Keratinocyte (primary cell): ENCODE measurements at regions not wholly inside any gene's neighbourhood (a gene's known extent, or its start where the extent isn't known, plus 50 kb on each side); places are given as distances from the start of the nearest gene placed in this dataset.
A peak's percentile ranks its signal among the peaks of the same experiment; 100 is the strongest.

ENCODE experiments used
- DNase-seq: peaks from one replicate; pipeline ENCODE4 v3.0.0-alpha.2; 2011; ENCODE audit warnings: low read depth, missing footprints, low spot score
- FAIRE-seq: peaks from 2 replicates; lab custom pipeline; 2011; peaks lifted over from hg19 to GRCh38; lab: Jason Lieb, UNC
- H2AFZ ChIP-seq: 2 replicates; pipeline ENCODE4 v1.6.0; 2012; ENCODE audit warnings: low read length, control low read depth, inconsistent platforms; ENCODE audit not compliant: control insufficient read depth
- H3K27ac ChIP-seq: 2 replicates; pipeline ENCODE4 v1.5.1; 2011; ENCODE audit warnings: low read length; ENCODE audit not compliant: control insufficient read depth, insufficient read depth
- H3K27me3 ChIP-seq: 3 replicates; pipeline ENCODE4 v1.6.0; 2011; ENCODE audit warnings: low read length; ENCODE audit not compliant: control insufficient read depth, insufficient read depth; ENCODE audit errors: extremely low read depth
- H3K36me3 ChIP-seq, 2 experiments: 2 replicates in 1 of 2; 3 replicates in 1 of 2; pipeline ENCODE4 v1.5.1; 2011; ENCODE audit warnings: low read length in 2 of 2, mild to moderate bottlenecking in 1 of 2; ENCODE audit not compliant: control insufficient read depth in 2 of 2, insufficient read depth in 2 of 2; ENCODE audit errors: extremely low read depth in 1 of 2
- H3K4me1 ChIP-seq: 3 replicates; pipeline ENCODE4 v1.5.1; 2011; ENCODE audit warnings: low read length; ENCODE audit not compliant: control insufficient read depth, insufficient read depth; ENCODE audit errors: extremely low read depth
- H3K4me2 ChIP-seq: 3 replicates; pipeline ENCODE4 v1.6.0; 2011; ENCODE audit warnings: low read depth, low read length; ENCODE audit not compliant: control insufficient read depth, insufficient read depth; ENCODE audit errors: extremely low read depth
- H3K4me3 ChIP-seq, 3 experiments: fragments of 200-600 bp in 1 of 3; sonication (generic) in 1 of 3; 2 replicates in 2 of 3; 3 replicates in 1 of 3; pipeline ENCODE4 v1.5.1; 2011 to 2016; ENCODE audit warnings: low read length in 3 of 3, mild to moderate bottlenecking in 3 of 3, control low read depth in 2 of 3, inconsistent platforms in 1 of 3, low read depth in 1 of 3, mixed read lengths in 1 of 3, mixed run types in 1 of 3, moderate library complexity in 1 of 3; ENCODE audit not compliant: control insufficient read depth in 2 of 3, insufficient read depth in 2 of 3; ENCODE audit errors: extremely low read depth in 1 of 3
- H3K79me2 ChIP-seq: 2 replicates; pipeline ENCODE4 v1.6.0; 2012; ENCODE audit warnings: low read length; ENCODE audit not compliant: control insufficient read depth, insufficient read depth
- H3K9ac ChIP-seq: 3 replicates; pipeline ENCODE4 v1.6.0; 2011; ENCODE audit warnings: low read length; ENCODE audit not compliant: control insufficient read depth, insufficient read depth; ENCODE audit errors: extremely low read depth
- H3K9me1 ChIP-seq: 3 replicates; pipeline ENCODE4 v1.6.0; 2011; ENCODE audit warnings: low read length; ENCODE audit not compliant: control insufficient read depth, insufficient read depth; ENCODE audit errors: extremely low read depth
- H3K9me3 ChIP-seq: 2 replicates; pipeline ENCODE4 v1.5.1; 2012; ENCODE audit warnings: low read depth, low read length; ENCODE audit not compliant: control insufficient read depth
- H4K20me1 ChIP-seq: 3 replicates; pipeline ENCODE4 v1.6.0; 2011; ENCODE audit warnings: low read length; ENCODE audit not compliant: control insufficient read depth, insufficient read depth; ENCODE audit errors: extremely low read depth
- CTCF ChIP-seq, 3 experiments: IDR thresholded peaks in 1 of 3; conservative IDR thresholded peaks in 1 of 3; optimal IDR thresholded peaks in 1 of 3; 2 replicates in 2 of 3; 3 replicates in 1 of 3; pipeline versions ENCODE3 to v1.5.1; 2011; ENCODE audit warnings: low read length in 3 of 3, mild to moderate bottlenecking in 3 of 3, moderate library complexity in 2 of 3, control low read depth in 1 of 3, inconsistent platforms in 1 of 3; ENCODE audit not compliant: insufficient read depth in 2 of 3; ENCODE audit errors: extremely low read depth in 1 of 3
- EZH2 ChIP-seq: IDR thresholded peaks from one replicate; pipeline ENCODE4 v1.6.1; 2012; ENCODE audit warnings: inconsistent platforms, mild to moderate bottlenecking, low read length, moderate library complexity
- dilution Hi-C: fragments of 300-500 bp; cut with MboI; formaldehyde crosslinking; loops from one replicate; pipeline ENCODE4 v1.7.0; 2020; ENCODE audit warnings: low sequenced_read_pairs; ENCODE audit not compliant: extremely low pct_ligation_motif_present

- H3K9ac ChIP-seq: no peak overlapping the region
- DNase-seq (no peak), FAIRE-seq (no peak)
- H3K27ac ChIP-seq: no peak overlapping the region
- H3K79me2 ChIP-seq: no peaks in the 10 kb centered on the region
- no peak for TF ChIP-seq CTCF (optimal IDR thresholded peaks at IDR 0.05 in 1 of 3, IDR thresholded peaks at IDR 0.05 in 1 of 3, conservative IDR thresholded peaks at IDR 0.05 in 1 of 3; ENCODE audit: extremely low read depth in 1 of 3, insufficient read depth in 2 of 3, low read length in 3 of 3)
- no peak for TF ChIP-seq EZH2
- H3K4me1 ChIP-seq: peaks cover 8% of the 10 kb centered on the region
- no peaks in the 10 kb centered on the region for H4K20me1 ChIP-seq
- H3K9me3 ChIP-seq: peaks cover 8% of the 10 kb centered on the region
- H2AFZ ChIP-seq: peak overlapping the region; percentile 26
- H3K36me3 ChIP-seq: no peaks in the 10 kb centered on the region
- dilution Hi-C loops: no loop called here
- H3K4me3 ChIP-seq: no peak overlapping the region
- no peaks in the 10 kb centered on the region for H3K9me1 ChIP-seq
- H3K27me3 ChIP-seq: peaks cover 3% of the 10 kb centered on the region
- H3K4me2 ChIP-seq: peak overlapping the region; percentile 41
Observed at GRCh38 chr11:70525466-70525865, 127.1 kb downstream of the CTTN start.

GRCh38 chr11:70526116-70527045 is 128.1 kb downstream of the CTTN start:
- no peak for DNase-seq
- dilution Hi-C loops: no loop called here
- Histone ChIP-seq H3K9ac (no peak overlapping the region), H3K27me3 (peaks cover 3% of the 10 kb centered on the region), H3K27ac (no peak overlapping the region), H2AFZ (no peak overlapping the region), H3K9me1 (no peaks in the 10 kb centered on the region), H3K9me3 (peaks cover 8% of the 10 kb centered on the region), H4K20me1 (no peaks in the 10 kb centered on the region), H3K4me2 (no peak overlapping the region), H3K4me3 (no peak overlapping the region), H3K4me1 (peaks cover 8% of the 10 kb centered on the region), H3K36me3 (no peaks in the 10 kb centered on the region), H3K79me2 (no peaks in the 10 kb centered on the region)
- no peak for FAIRE-seq
- TF ChIP-seq CTCF (optimal IDR thresholded peaks at IDR 0.05 in 1 of 3, IDR thresholded peaks at IDR 0.05 in 1 of 3, conservative IDR thresholded peaks at IDR 0.05 in 1 of 3; ENCODE audit: extremely low read depth in 1 of 3, insufficient read depth in 2 of 3, low read length in 3 of 3) (no peak), EZH2 (no peak)
